HL-60 (cell line): ENCODE measurements at regions not wholly inside any gene's neighbourhood (a gene's known extent, or its start where the extent isn't known, plus 50 kb on each side); places are given as distances from the start of the nearest gene placed in this dataset.

Experiments
- DNase-seq, 2 experiments: peaks; one replicate each; pipeline ENCODE4 v3.0.0-alpha.2; 2010 to 2020; ENCODE audit warnings: low read depth in 1 of 2, low spot score in 1 of 2
- H3K27ac ChIP-seq: fragments of 250-450 bp; sonication (Bioruptor Pico); replicated peaks from 2 replicates; pipeline ENCODE4 v1.5.1; 2020; ENCODE audit warnings: mild to moderate bottlenecking, moderate library complexity
- H3K27me3 ChIP-seq: fragments of 250-450 bp; sonication (Bioruptor Pico); 2 replicates; pipeline ENCODE4 v1.5.1; 2021; ENCODE audit warnings: mild to moderate bottlenecking, moderate library complexity; ENCODE audit not compliant: insufficient read depth, poor library complexity, severe bottlenecking
- H3K4me3 ChIP-seq: replicated peaks from 2 replicates; pipeline ENCODE4 v1.5.1; 2011; ENCODE audit warnings: mild to moderate bottlenecking, control low read depth, low read length; ENCODE audit not compliant: insufficient read depth
- GABPA ChIP-seq: IDR thresholded peaks from 2 replicates; pipeline ENCODE4 v1.6.1; 2012; ENCODE audit warnings: low read depth
- POLR2AphosphoS5 ChIP-seq: IDR thresholded peaks from 2 replicates; pipeline ENCODE4 v1.6.1; 2012; ENCODE audit warnings: low read depth
- SPI1 ChIP-seq: IDR thresholded peaks from 2 replicates; pipeline ENCODE4 v1.6.1; 2012; ENCODE audit warnings: low read depth, mild to moderate bottlenecking, borderline replicate concordance
- TF ChIP-seq, protein P1 (sequence below): IDR thresholded peaks from 2 replicates; pipeline ENCODE4 v1.6.1; 2012; ENCODE audit warnings: low read depth; ENCODE audit not compliant: insufficient replicate concordance
- TF ChIP-seq, protein P2 (sequence below): IDR thresholded peaks from one replicate; pipeline ENCODE4 v1.5.1; 2011; ENCODE audit warnings: low read length, control low read depth, inconsistent platforms; ENCODE audit not compliant: insufficient read depth

DNA sequence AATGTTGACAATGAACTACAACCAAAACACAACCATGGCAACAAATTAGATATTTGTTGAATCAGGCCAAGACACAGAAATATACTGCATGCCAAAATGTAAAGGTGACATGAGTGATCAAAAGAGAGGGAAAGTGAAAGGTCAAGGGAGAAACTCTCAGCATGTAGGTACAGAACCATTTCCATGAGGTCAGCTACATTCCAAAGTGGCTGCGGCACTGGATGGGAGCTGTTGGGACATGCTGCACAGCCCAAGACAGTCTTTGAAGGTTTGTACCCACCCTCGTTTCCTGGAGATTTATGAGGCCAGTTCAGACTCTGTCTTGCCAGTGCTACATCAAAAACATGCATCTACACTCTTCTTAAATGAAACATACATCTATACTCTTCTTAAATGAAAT lies 579.9 kb downstream of the BMP2 start:
- DNase-seq: no peak
- peaks cover 3% of the 10 kb centered on the region for H3K27me3 ChIP-seq
- no peak overlapping the region for H3K4me3 ChIP-seq
- TF ChIP-seq GABPA: no peak
- TF ChIP-seq, protein P1, sequence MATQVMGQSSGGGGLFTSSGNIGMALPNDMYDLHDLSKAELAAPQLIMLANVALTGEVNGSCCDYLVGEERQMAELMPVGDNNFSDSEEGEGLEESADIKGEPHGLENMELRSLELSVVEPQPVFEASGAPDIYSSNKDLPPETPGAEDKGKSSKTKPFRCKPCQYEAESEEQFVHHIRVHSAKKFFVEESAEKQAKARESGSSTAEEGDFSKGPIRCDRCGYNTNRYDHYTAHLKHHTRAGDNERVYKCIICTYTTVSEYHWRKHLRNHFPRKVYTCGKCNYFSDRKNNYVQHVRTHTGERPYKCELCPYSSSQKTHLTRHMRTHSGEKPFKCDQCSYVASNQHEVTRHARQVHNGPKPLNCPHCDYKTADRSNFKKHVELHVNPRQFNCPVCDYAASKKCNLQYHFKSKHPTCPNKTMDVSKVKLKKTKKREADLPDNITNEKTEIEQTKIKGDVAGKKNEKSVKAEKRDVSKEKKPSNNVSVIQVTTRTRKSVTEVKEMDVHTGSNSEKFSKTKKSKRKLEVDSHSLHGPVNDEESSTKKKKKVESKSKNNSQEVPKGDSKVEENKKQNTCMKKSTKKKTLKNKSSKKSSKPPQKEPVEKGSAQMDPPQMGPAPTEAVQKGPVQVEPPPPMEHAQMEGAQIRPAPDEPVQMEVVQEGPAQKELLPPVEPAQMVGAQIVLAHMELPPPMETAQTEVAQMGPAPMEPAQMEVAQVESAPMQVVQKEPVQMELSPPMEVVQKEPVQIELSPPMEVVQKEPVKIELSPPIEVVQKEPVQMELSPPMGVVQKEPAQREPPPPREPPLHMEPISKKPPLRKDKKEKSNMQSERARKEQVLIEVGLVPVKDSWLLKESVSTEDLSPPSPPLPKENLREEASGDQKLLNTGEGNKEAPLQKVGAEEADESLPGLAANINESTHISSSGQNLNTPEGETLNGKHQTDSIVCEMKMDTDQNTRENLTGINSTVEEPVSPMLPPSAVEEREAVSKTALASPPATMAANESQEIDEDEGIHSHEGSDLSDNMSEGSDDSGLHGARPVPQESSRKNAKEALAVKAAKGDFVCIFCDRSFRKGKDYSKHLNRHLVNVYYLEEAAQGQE: no peak
- no peak for TF ChIP-seq SPI1
- TF ChIP-seq, protein P2, sequence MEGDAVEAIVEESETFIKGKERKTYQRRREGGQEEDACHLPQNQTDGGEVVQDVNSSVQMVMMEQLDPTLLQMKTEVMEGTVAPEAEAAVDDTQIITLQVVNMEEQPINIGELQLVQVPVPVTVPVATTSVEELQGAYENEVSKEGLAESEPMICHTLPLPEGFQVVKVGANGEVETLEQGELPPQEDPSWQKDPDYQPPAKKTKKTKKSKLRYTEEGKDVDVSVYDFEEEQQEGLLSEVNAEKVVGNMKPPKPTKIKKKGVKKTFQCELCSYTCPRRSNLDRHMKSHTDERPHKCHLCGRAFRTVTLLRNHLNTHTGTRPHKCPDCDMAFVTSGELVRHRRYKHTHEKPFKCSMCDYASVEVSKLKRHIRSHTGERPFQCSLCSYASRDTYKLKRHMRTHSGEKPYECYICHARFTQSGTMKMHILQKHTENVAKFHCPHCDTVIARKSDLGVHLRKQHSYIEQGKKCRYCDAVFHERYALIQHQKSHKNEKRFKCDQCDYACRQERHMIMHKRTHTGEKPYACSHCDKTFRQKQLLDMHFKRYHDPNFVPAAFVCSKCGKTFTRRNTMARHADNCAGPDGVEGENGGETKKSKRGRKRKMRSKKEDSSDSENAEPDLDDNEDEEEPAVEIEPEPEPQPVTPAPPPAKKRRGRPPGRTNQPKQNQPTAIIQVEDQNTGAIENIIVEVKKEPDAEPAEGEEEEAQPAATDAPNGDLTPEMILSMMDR: no peak
- no peak for TF ChIP-seq POLR2AphosphoS5
- H3K27ac ChIP-seq: no peak overlapping the region

DNA sequence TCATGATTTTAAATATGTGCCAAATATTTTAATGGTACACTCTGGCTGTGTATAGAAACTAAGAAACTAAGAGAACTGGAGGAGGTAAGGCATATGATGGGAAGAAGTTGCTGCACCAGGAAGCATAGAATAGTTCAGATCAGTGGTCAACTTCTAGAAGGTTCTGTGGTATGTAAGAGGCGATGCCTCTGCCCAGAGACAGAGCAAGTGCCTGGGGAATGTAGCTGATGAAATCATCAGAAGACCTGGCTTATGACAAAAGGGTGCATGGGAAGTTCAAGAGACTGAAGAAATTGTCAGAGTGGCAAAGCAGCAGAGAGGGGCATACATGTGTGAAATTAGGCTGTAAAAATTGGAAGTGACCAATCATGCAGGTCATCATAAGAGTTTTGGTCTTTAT lies 580.8 kb downstream of the BMP2 start:
- TF ChIP-seq, protein P2: no peak
- TF ChIP-seq POLR2AphosphoS5 (no peak), SPI1 (no peak), GABPA (no peak)
- TF ChIP-seq, protein P1: no peak
- H3K27me3 ChIP-seq: peaks cover 3% of the 10 kb centered on the region
- no peak for DNase-seq
- no peak overlapping the region for H3K4me3 ChIP-seq
- no peak overlapping the region for H3K27ac ChIP-seq

DNA sequence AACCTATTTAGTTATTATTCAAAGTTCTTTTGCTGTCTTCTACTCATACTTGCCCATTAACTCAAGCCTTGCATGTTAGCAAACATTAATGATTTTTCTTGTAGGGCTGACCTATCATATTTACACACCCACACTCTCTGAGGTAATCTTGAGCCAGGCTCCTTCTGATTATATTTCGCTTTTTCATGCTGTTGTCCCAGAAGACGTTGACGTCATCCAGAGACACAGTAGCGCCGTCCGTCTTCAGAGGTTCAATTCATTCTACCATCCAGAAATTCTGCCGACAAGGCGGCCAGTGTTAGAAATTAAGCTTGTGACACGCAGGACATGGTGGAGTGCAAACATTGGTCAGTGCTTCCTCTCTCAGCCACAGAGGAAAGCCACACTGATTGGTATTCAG lies 584.7 kb downstream of the BMP2 start:
- H3K27me3 ChIP-seq: peaks cover 3% of the 10 kb centered on the region
- no peak for DNase-seq
- H3K27ac ChIP-seq: no peak overlapping the region
- H3K4me3 ChIP-seq: no peak overlapping the region
- TF ChIP-seq POLR2AphosphoS5 (no peak), SPI1 (no peak), GABPA (no peak)
- TF ChIP-seq, protein P2: no peak
- TF ChIP-seq, protein P1: no peak
